Ovary (tissue), 7 donors: ENCODE measurements at regions not wholly inside any gene's neighbourhood (a gene's known extent, or its start where the extent isn't known, plus 50 kb on each side); places are given as distances from the start of the nearest gene placed in this dataset.

ENCODE experiments used
- DNase-seq, 5 donors: peaks; one replicate each; pipeline ENCODE4 v3.0.0-alpha.2; 2019 to 2020
- H3K27ac ChIP-seq, 2 donors: fragments of 200-600 bp; one replicate each; pipeline versions ENCODE4 v1.5.1 to v1.8.0; 2019 to 2022
- H3K27me3 ChIP-seq: fragments of 200-600 bp; one replicate; pipeline ENCODE4 v1.8.0; 2022
- H3K36me3 ChIP-seq: fragments of 200-600 bp; sonication (generic); one replicate; pipeline ENCODE4 v1.5.1; 2019
- H3K4me1 ChIP-seq: one replicate; pipeline ENCODE4 v1.8.1; 2013; ENCODE audit warnings: mild to moderate bottlenecking, moderate library complexity; ENCODE audit not compliant: insufficient read depth
- H3K4me3 ChIP-seq: fragments of 200-600 bp; sonication (generic); one replicate; pipeline ENCODE4 v1.5.1; 2017
- H3K9me3 ChIP-seq, 2 donors: fragments of 200-600 bp in 1 of 2; sonication (generic) in 1 of 2; one replicate each; pipeline versions ENCODE4 v1.5.1 to v1.8.1; 2013 to 2019; ENCODE audit warnings: mild to moderate bottlenecking in 1 of 2, moderate library complexity in 1 of 2
- CTCF ChIP-seq, 3 donors: fragments of 450-650 bp in 2 of 3; fragments of 200-600 bp in 1 of 3; IDR thresholded peaks; one replicate each; pipeline versions ENCODE4 v1.5.1 to v1.8.0; 2016 to 2022; ENCODE audit warnings: antibody characterized with exemption in 3 of 3, mild to moderate bottlenecking in 1 of 3
- EP300 ChIP-seq: sonication (generic); formaldehyde crosslinking; IDR thresholded peaks from one replicate; pipeline ENCODE4 v1.6.1; 2017; ENCODE audit warnings: antibody characterized with exemption
- POLR2A ChIP-seq: fragments of 450-650 bp; IDR thresholded peaks from one replicate; pipeline ENCODE4 v1.6.1; 2017; ENCODE audit warnings: antibody characterized with exemption, mild to moderate bottlenecking, moderate library complexity
- WGBS, 3 donors: extraction: QIAGEN DNeasy Blood & Tissue Kit in 1 of 3; methylation state at CpG; one replicate each; pipeline versions ENCODE4 v1.1.5 to v1.1.7; 2013 to 2017; 5-methylcytosine and 5-hydroxymethylcytosine counted together
- intact Hi-C, 4 donors: fragments of 100-400 bp; cut with DNase I; formaldehyde crosslinking; loops; one replicate each; pipeline versions ENCODE4 v1.11.0 to v1.15.1; 2022 to 2023
- donor health status: DM: no; HTN: no; CAD: no; lungs with moderate emphysema.
- donor health status: DM: no; HTN: no; CAD: no.
- donor health status: Bipolar disorder and iron deficiency.
- donor health status: DM: no; HTN: no; CAD: no.
- donor health status: DM: yes; HTN: yes; CAD: no.

GRCh38 chr10:123562811-123563580, 103.2 kb upstream of the GPR26 start:
- H3K27ac ChIP-seq: no peak overlapping the region
- peak in 1 of 5 donors; percentile 3 for DNase-seq
- intact Hi-C loops: no loop called here

DNA sequence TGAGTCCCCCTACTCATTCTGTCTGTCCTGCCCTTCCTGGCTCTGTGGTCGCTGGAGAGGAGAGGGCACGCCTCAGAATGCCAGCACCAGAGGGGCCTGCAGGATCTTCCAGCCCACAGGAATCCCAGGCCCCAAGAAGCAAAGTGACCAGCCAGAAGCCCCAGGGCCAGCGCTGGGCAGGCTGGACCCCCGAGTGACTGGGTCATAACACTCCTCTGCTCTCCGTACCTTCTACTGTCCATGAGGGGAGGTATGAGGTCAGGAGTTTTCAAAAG, 102.6 kb upstream of the GPR26 start:
- WGBS, 3 donors: 81 to 86% (median 85%) methylated on average over 5 of the region's 5 CpGs
- DNase-seq: no peak
- no peak overlapping the region for H3K4me3 ChIP-seq

More at GRCh38 chr10:123562811-123563580, 103.2 kb upstream of the GPR26 start:
- Histone ChIP-seq H3K36me3 (no peaks in the 10 kb centered on the region), H3K27me3 (no peaks in the 10 kb centered on the region), H3K4me3 (no peak overlapping the region), H3K9me3 (no peaks in the 10 kb centered on the region), H3K4me1 (no peaks in the 10 kb centered on the region)
- WGBS, 3 donors: 64 to 72% (median 69%) methylated on average over 8 of the region's 8 CpGs
- TF ChIP-seq EP300 (no peak), CTCF (IDR thresholded peaks at IDR 0.05) (no peak), POLR2A (no peak)

GRCh38 chr10:123563994-123564393, 102.2 kb upstream of the GPR26 start:
- no peak for DNase-seq
- WGBS, 3 donors: 69 to 74% (median 70%) methylated on average over 5 of the region's 5 CpGs
- intact Hi-C loops: no loop called here
- Histone ChIP-seq H3K36me3 (no peaks in the 10 kb centered on the region), H3K27me3 (no peaks in the 10 kb centered on the region), H3K9me3 (no peaks in the 10 kb centered on the region), H3K4me3 (no peak overlapping the region), H3K4me1 (no peaks in the 10 kb centered on the region), H3K27ac (no peak overlapping the region)
- no peak for TF ChIP-seq CTCF (IDR thresholded peaks at IDR 0.05)
- TF ChIP-seq POLR2A: no peak
- TF ChIP-seq EP300: no peak

More for the DNA sequence above, 102.6 kb upstream of the GPR26 start:
- no peaks in the 10 kb centered on the region for H3K36me3 ChIP-seq
- intact Hi-C loops: no loop called here
- H3K9me3 ChIP-seq: no peaks in the 10 kb centered on the region
- H3K4me1 ChIP-seq: no peaks in the 10 kb centered on the region
- H3K27ac ChIP-seq: no peak overlapping the region
- no peak for TF ChIP-seq CTCF (IDR thresholded peaks at IDR 0.05)
- no peak for TF ChIP-seq EP300
- TF ChIP-seq POLR2A: no peak
- H3K27me3 ChIP-seq: no peaks in the 10 kb centered on the region

- no peak overlapping the region for H3K27ac ChIP-seq
- H3K4me1 ChIP-seq: no peaks in the 10 kb centered on the region
- no peak overlapping the region for H3K4me3 ChIP-seq
- no peaks in the 10 kb centered on the region for H3K9me3 ChIP-seq
- TF ChIP-seq EP300 (no peak), CTCF (IDR thresholded peaks at IDR 0.05) (no peak), POLR2A (no peak)
- no peaks in the 10 kb centered on the region for H3K36me3 ChIP-seq
- 74 to 85% (median 76%) methylated on average over 4 of the region's 4 CpGs for WGBS, 3 donors
- no peaks in the 10 kb centered on the region for H3K27me3 ChIP-seq
- intact Hi-C loops: no loop called here
- no peak for DNase-seq
Observed at GRCh38 chr10:123564631-123565030, 101.5 kb upstream of the GPR26 start.
